GM12873 (cell line): ENCODE measurements at regions not wholly inside any gene's neighbourhood (a gene's known extent, or its start where the extent isn't known, plus 50 kb on each side); places are given as distances from the start of the nearest gene placed in this dataset.

Experiments used
- TF ChIP-seq, protein P1 (sequence below): IDR thresholded peaks from 2 replicates; pipeline ENCODE4 v1.5.1; 2012; ENCODE audit warnings: low read depth, mild to moderate bottlenecking, moderate library complexity, low read length, control low read depth; ENCODE audit not compliant: insufficient read depth; ENCODE audit errors: missing control alignments

DNA sequence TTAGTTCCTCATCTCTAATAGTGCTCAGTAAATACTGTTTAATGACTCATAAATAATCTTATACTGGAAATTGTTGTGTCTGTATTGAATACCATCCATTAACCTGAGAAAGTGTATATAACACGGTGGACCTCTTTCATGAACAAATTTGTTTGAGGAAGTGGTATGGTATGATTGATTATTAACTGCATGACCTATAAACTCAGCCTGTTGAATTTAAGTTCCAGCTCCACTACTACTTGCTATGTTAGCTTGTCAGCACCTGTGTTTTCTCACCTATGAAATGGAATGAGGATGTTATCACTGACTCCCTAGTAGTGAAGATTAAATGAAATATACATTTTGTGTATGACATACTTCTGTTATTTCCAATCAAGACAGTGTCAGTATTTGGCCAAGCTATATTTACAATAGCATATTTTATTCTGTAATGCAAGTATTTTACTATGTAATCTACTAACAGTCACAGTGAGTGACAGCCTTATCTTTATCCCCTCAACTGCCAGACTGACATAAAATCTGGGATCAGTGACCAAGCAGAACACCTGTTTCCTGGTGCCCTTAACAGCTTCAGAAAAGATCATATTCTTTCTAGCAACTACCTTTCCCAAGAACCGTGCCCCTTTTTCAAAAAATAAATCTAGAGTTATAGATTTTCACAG is 77.3 kb upstream of the ITGA1 start:
- TF ChIP-seq, protein P1, sequence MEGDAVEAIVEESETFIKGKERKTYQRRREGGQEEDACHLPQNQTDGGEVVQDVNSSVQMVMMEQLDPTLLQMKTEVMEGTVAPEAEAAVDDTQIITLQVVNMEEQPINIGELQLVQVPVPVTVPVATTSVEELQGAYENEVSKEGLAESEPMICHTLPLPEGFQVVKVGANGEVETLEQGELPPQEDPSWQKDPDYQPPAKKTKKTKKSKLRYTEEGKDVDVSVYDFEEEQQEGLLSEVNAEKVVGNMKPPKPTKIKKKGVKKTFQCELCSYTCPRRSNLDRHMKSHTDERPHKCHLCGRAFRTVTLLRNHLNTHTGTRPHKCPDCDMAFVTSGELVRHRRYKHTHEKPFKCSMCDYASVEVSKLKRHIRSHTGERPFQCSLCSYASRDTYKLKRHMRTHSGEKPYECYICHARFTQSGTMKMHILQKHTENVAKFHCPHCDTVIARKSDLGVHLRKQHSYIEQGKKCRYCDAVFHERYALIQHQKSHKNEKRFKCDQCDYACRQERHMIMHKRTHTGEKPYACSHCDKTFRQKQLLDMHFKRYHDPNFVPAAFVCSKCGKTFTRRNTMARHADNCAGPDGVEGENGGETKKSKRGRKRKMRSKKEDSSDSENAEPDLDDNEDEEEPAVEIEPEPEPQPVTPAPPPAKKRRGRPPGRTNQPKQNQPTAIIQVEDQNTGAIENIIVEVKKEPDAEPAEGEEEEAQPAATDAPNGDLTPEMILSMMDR: no peak

DNA sequence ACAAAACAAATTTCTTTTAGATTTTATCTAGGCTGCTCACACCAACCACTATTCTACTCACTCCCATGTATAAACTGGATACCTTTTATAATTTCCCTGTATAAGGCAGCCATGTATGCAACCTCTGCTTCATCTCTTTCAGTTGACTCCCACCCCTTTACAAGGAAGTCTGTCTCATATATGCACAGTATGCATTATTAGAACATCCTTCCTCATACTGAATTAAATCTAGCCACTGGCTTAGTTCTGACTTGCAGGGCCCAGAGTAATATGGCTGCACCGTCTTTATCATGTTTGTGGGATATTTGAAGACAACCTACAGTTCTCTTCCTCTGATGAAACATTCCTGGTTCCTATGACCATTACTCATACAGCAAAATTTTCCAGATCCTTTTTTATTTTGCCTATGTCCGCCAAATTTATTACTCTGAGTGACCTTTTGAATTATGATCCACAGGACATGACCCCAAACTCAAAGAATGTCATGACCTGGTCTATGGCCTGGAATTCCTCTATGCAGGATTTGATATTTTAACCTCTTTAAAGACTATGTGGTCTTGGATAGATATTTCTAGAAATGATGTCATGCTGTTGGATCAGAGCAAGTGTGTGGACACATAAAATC is 76.6 kb upstream of the ITGA1 start:
- TF ChIP-seq, protein P1: no peak

DNA sequence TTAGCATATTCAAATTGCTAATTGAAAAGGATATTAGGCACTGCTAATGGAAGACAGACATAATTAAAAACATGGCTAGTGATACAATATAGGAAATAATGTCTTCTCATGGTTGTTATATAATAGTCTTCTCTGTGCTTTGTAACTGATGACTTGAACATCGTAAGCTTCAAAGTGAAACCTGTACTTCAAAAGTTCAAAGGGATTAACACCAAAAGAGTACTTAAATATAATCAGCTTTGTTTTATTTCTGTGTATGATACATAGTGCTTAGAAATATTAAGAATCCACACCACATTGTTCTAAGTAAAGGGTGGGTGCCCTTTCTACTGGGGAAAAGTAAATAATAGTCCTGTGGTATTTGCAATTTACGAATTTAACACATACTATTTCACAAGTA is 75.4 kb upstream of the ITGA1 start:
- TF ChIP-seq, protein P1: no peak

DNA sequence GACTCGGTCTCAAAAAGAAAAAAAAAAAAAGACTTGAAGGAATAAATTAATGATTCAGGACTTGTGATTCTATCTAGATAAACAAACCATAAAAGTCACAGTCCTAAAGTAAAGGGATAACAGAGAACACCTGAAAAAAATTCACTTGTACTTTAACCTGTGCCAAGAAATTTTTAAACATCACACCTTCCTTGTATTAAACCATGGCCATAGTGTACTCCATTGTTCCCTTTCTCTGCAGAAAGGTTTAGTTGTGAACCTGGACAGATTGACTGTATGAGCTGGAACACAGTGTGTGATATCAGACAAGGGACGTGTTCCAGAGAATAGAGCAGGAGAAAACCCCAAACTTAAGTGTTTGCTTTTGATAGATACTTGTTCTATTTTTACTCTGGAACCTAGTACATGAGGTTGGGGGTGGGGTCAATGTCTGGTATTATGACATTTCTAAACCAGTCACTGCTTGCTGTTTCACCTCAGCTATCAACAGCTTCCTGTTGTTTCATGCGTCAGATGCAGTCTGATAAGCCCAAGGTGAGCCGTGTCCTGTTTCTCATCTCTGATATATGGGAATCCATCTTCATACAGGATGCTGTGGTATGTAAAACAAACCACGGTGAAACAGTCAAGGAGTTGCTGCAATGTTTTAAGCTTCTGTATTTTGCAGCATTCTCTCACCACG is 62.5 kb upstream of the ITGA1 start:
- TF ChIP-seq, protein P1: no peak

DNA sequence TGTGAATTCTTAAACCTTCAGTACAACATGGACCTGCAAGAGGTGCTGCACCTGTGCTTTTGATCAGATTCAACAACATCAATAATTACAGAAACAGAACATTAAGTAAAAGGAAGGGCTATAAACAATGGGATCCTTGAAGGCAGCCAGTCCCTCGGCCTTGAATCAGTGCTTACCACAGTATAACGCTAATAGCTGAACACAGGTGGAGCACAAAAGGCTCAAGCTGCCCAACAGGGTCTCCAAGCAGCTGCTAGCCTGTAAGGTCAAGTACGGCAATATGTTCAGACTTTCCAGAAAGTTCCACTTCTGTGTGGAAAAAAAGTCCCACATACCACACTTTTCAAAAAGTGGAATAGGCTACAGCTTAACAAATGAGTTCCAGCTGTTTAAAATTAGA is 61.9 kb upstream of the ITGA1 start:
- TF ChIP-seq, protein P1: no peak

DNA sequence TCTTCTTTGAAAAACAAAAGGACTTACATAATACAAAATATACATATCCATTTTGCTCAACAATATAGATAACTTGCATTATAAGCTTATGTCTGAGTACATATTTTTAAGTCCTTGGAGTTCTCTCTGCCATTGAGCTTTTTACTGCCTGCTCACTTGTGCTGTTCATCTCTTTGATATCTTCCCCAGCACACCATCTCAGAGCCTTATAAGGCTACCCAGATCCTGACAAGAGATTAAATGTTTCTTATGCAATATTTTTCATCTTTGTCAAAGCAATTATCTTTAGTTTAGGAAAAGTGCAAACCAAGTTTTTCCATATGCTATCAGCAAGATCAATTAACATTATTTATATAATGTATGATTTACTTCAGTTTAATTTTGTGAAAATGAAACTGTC is 60.7 kb upstream of the ITGA1 start:
- TF ChIP-seq, protein P1: no peak

DNA sequence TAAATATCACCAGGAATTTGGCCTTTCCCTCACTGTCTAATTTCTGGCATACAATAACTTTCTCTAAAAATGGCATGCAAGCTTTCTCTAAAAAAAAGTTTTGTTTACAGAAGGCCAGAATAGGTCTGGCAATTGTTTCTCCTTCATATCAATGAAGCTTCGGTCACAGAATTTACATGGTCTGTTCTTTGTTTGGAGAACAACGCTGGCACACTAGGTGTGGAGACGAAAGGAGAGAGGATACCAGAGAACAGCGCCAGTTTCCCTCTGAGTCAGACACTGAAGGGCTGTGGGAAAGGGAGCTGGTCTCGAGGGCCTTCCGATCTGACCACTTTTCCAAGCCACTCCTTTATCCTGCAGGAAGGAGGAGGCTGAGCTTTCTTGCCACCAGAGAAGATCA is 60.1 kb upstream of the ITGA1 start:
- TF ChIP-seq, protein P1: no peak
